DOHH2 (cell line): ENCODE measurements at regions not wholly inside any gene's neighbourhood (a gene's known extent, or its start where the extent isn't known, plus 50 kb on each side); places are given as distances from the start of the nearest gene placed in this dataset.

Experiments used
- H3F3A ChIP-seq: fragments of 200-600 bp; sonication (generic), shearing (Covaris generic); 2 replicates; pipeline ENCODE4 v1.6.0; 2016; ENCODE audit warnings: antibody characterized with exemption, mild to moderate bottlenecking; ENCODE audit not compliant: control insufficient read depth, insufficient read depth
- H3K27ac ChIP-seq: fragments of 200-600 bp; sonication (generic); 2 replicates; pipeline ENCODE4 v1.5.1; 2014; ENCODE audit warnings: low read depth, mild to moderate bottlenecking, low read length, moderate library complexity
- H3K27me3 ChIP-seq: fragments of 200-600 bp; sonication (generic); 2 replicates; pipeline ENCODE4 v1.6.1; 2014; ENCODE audit warnings: mild to moderate bottlenecking, low read length, mixed read lengths; ENCODE audit not compliant: control insufficient read depth
- H3K36me3 ChIP-seq: fragments of 200-600 bp; sonication (generic); 2 replicates; pipeline ENCODE4 v1.6.1; 2014; ENCODE audit warnings: mild to moderate bottlenecking, low read length, moderate library complexity, mixed read lengths; ENCODE audit not compliant: control insufficient read depth
- H3K4me1 ChIP-seq: fragments of 200-600 bp; sonication (generic); 2 replicates; pipeline ENCODE4 v1.6.1; 2014; ENCODE audit warnings: mild to moderate bottlenecking, low read length, mixed read lengths; ENCODE audit not compliant: control insufficient read depth
- H3K4me2 ChIP-seq: fragments of 200-600 bp; sonication (generic); 2 replicates; pipeline ENCODE4 v1.6.0; 2014; ENCODE audit warnings: mild to moderate bottlenecking, low read length, moderate library complexity
- H3K4me3 ChIP-seq: fragments of 200-600 bp; sonication (generic); 2 replicates; pipeline ENCODE4 v1.5.1; 2014; ENCODE audit warnings: mild to moderate bottlenecking, low read length, mixed read lengths
- H3K79me2 ChIP-seq: fragments of 200-600 bp; sonication (generic); 2 replicates; pipeline ENCODE4 v1.6.1; 2014; ENCODE audit warnings: mild to moderate bottlenecking, low read length, mixed read lengths; ENCODE audit not compliant: control insufficient read depth
- H3K9me2 ChIP-seq: fragments of 200-600 bp; sonication (generic); replicated peaks from 2 replicates; pipeline ENCODE4 v1.6.1; 2014; ENCODE audit warnings: mild to moderate bottlenecking, low read length, mixed read lengths; ENCODE audit not compliant: control insufficient read depth
- H3K9me3 ChIP-seq: fragments of 200-600 bp; sonication (generic); 2 replicates; pipeline ENCODE4 v1.6.1; 2014; ENCODE audit warnings: antibody characterized with exemption, low read length, mixed read lengths; ENCODE audit not compliant: control insufficient read depth, insufficient read depth
- H4K20me1 ChIP-seq: fragments of 200-600 bp; sonication (generic); 2 replicates; pipeline ENCODE4 v1.6.0; 2014; ENCODE audit warnings: low read depth, mild to moderate bottlenecking, antibody characterized with exemption, low read length, moderate library complexity; ENCODE audit not compliant: control insufficient read depth, insufficient read depth
- CTCF ChIP-seq: fragments of 200-600 bp; sonication (generic); IDR thresholded peaks from one replicate; pipeline ENCODE4 v1.5.1; 2014; ENCODE audit warnings: antibody characterized with exemption, mild to moderate bottlenecking, low read depth, low read length; ENCODE audit not compliant: poor library complexity, severe bottlenecking
- EZH2phosphoT487 ChIP-seq: fragments of 200-600 bp; sonication (generic); IDR thresholded peaks from 2 replicates; pipeline ENCODE4 v1.6.1; 2017; ENCODE audit warnings: borderline replicate concordance, mild to moderate bottlenecking, antibody characterized with exemption, low read length, moderate library complexity, mixed read lengths

GRCh38 chr2:41909584-41909983, 138.2 kb upstream of the PKDCC start:
- Histone ChIP-seq H3K9me2 (no peaks in the 10 kb centered on the region), H4K20me1 (no peaks in the 10 kb centered on the region), H3K36me3 (no peaks in the 10 kb centered on the region), H3K27ac (no peak overlapping the region), H3K27me3 (peaks cover 9% of the 10 kb centered on the region; the same call in 1 of the 2 replicates), H3K4me2 (no peak overlapping the region), H3K79me2 (no peaks in the 10 kb centered on the region), H3K4me1 (no peaks in the 10 kb centered on the region), H3K9me3 (no peaks in the 10 kb centered on the region), H3F3A (no peaks in the 10 kb centered on the region), H3K4me3 (no peak overlapping the region)
- TF ChIP-seq EZH2phosphoT487 = no peak
- TF ChIP-seq CTCF = no peak

GRCh38 chr2:41910126-41910525, 137.7 kb upstream of the PKDCC start:
- no peak overlapping the region for H3K4me3 ChIP-seq
- no peak overlapping the region for H3K4me2 ChIP-seq
- no peaks in the 10 kb centered on the region for H3K36me3 ChIP-seq
- no peaks in the 10 kb centered on the region for H3K4me1 ChIP-seq
- no peaks in the 10 kb centered on the region for H3F3A ChIP-seq
- H3K9me2 ChIP-seq = no peaks in the 10 kb centered on the region
- peaks cover 12% of the 10 kb centered on the region; the same call in 1 of the 2 replicates for H3K27me3 ChIP-seq
- no peak overlapping the region for H3K27ac ChIP-seq
- H3K79me2 ChIP-seq = no peaks in the 10 kb centered on the region
- H3K9me3 ChIP-seq = no peaks in the 10 kb centered on the region
- TF ChIP-seq CTCF (no peak), EZH2phosphoT487 (no peak)
- H4K20me1 ChIP-seq = no peaks in the 10 kb centered on the region

- no peaks in the 10 kb centered on the region for H3K79me2 ChIP-seq
- no peaks in the 10 kb centered on the region for H3F3A ChIP-seq
- H3K4me3 ChIP-seq = no peak overlapping the region
- peaks cover 5% of the 10 kb centered on the region; the same call in 1 of the 2 replicates for H3K27me3 ChIP-seq
- H3K4me1 ChIP-seq = no peaks in the 10 kb centered on the region
- no peaks in the 10 kb centered on the region for H3K9me2 ChIP-seq
- TF ChIP-seq CTCF (no peak), EZH2phosphoT487 (no peak)
- H3K4me2 ChIP-seq = no peak overlapping the region
- H3K27ac ChIP-seq = no peak overlapping the region
- no peaks in the 10 kb centered on the region for H3K9me3 ChIP-seq
- H4K20me1 ChIP-seq = no peaks in the 10 kb centered on the region
- H3K36me3 ChIP-seq = no peaks in the 10 kb centered on the region
Observed at GRCh38 chr2:41911033-41911432, 136.8 kb upstream of the PKDCC start.

GRCh38 chr2:41912337-41912736, 135.5 kb upstream of the PKDCC start:
- Histone ChIP-seq H3K4me3 (no peak overlapping the region), H3K36me3 (no peaks in the 10 kb centered on the region), H3K9me3 (no peaks in the 10 kb centered on the region), H4K20me1 (no peaks in the 10 kb centered on the region), H3K27ac (no peak overlapping the region), H3F3A (no peaks in the 10 kb centered on the region), H3K4me2 (no peak overlapping the region), H3K27me3 (peaks cover 4% of the 10 kb centered on the region; the same call in 1 of the 2 replicates), H3K79me2 (no peaks in the 10 kb centered on the region), H3K9me2 (no peaks in the 10 kb centered on the region), H3K4me1 (no peaks in the 10 kb centered on the region)
- TF ChIP-seq EZH2phosphoT487 (no peak), CTCF (no peak)
